ENCODE measurements at regions not wholly inside any gene's neighbourhood (a gene's known extent, or its start where the extent isn't known, plus 50 kb on each side); places are given as distances from the start of the nearest gene placed in this dataset.
"Not testable (repeated sequence)": the region's sequence is repeated elsewhere in the genome, so short reads cannot be mapped to it uniquely, and the experiment has no call there.

- TF ChIP-seq EZH2phosphoT487 (IDR thresholded peaks at IDR 0.05; ENCODE audit: borderline replicate concordance, low read depth, low read length) = no peak
- TF ChIP-seq, protein P1, sequence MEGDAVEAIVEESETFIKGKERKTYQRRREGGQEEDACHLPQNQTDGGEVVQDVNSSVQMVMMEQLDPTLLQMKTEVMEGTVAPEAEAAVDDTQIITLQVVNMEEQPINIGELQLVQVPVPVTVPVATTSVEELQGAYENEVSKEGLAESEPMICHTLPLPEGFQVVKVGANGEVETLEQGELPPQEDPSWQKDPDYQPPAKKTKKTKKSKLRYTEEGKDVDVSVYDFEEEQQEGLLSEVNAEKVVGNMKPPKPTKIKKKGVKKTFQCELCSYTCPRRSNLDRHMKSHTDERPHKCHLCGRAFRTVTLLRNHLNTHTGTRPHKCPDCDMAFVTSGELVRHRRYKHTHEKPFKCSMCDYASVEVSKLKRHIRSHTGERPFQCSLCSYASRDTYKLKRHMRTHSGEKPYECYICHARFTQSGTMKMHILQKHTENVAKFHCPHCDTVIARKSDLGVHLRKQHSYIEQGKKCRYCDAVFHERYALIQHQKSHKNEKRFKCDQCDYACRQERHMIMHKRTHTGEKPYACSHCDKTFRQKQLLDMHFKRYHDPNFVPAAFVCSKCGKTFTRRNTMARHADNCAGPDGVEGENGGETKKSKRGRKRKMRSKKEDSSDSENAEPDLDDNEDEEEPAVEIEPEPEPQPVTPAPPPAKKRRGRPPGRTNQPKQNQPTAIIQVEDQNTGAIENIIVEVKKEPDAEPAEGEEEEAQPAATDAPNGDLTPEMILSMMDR (conservative IDR thresholded peaks at IDR 0.05; ENCODE audit: low read length) = no peak
- Histone ChIP-seq H3K9me2 (ENCODE audit: insufficient read depth, low read length) (no peaks in the 10 kb centered on the region), H3K79me2 (ENCODE audit: insufficient read depth, low read depth, low read length) (no peaks in the 10 kb centered on the region), H3K27ac (ENCODE audit: low read depth, low read length, poor library complexity, severe bottlenecking) (no peak overlapping the region), H3K4me1 (ENCODE audit: insufficient read depth, low read length, poor library complexity, severe bottlenecking) (no peaks in the 10 kb centered on the region), H4K20me1 (ENCODE audit: insufficient read depth, low read length) (no peaks in the 10 kb centered on the region), H2AFZ (ENCODE audit: low read length) (no peak overlapping the region), H3K36me3 (ENCODE audit: insufficient read depth, low read length) (no peaks in the 10 kb centered on the region), H3K9me3 (ENCODE audit: low read length) (no peaks in the 10 kb centered on the region), H3K4me2 (ENCODE audit: low read length) (no peak overlapping the region), H3K4me3 (ENCODE audit: low read depth, low read length, poor library complexity, severe bottlenecking) (no peak overlapping the region)
- ChIA-PET CTCF (ENCODE audit: unreplicated experiment) (no interaction called here), POLR2A (interaction anchor here (0.5 kb wide), 1 partner anchor 191 kb away, joined by 3 read pairs; no protein-coding TSS in a partner anchor)
- DNase-seq (ENCODE audit: low spot score) = no peak
- intact Hi-C loops (cut with micrococcal nuclease; ENCODE audit: unreplicated experiment) = no loop called here
- no TSS peak for BruUV-seq (replicated peaks)
Observed at GRCh38 chr4:156109943-156110900, 156.6 kb upstream of the CTSO start.

DNA sequence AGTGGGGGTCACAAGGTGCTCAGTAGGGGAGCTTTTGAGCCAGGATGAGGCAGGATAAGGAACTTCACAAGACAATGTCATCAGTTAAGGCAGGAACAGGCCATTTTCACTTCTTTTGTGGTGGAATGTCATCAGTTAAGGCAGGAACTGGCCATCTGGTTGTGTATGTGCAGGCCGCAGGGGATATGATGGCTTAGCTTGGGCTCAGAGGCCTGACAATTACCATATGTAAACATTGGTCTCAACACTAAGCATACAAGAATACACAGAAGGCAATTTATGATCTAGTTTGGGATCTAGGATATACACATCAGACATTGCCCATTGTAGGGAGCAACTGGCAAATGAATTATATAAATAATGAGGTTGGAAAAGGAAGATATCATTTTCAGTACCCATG, 155.4 kb upstream of the CTSO start:
- H4K20me1 ChIP-seq (ENCODE audit: insufficient read depth, low read length); H3K4me1 ChIP-seq (ENCODE audit: insufficient read depth, low read length, poor library complexity, severe bottlenecking); H2AFZ ChIP-seq (ENCODE audit: low read length); H3K36me3 ChIP-seq (ENCODE audit: insufficient read depth, low read length); intact Hi-C loops (cut with micrococcal nuclease; ENCODE audit: unreplicated experiment); H3K79me2 ChIP-seq (ENCODE audit: insufficient read depth, low read depth, low read length); CTCF ChIA-PET (ENCODE audit: unreplicated experiment); H3K4me2 ChIP-seq (ENCODE audit: low read length); H3K27ac ChIP-seq (ENCODE audit: low read depth, low read length, poor library complexity, severe bottlenecking); DNase-seq (ENCODE audit: low spot score); H3K9me2 ChIP-seq (ENCODE audit: insufficient read depth, low read length); H3K4me3 ChIP-seq (ENCODE audit: low read depth, low read length, poor library complexity, severe bottlenecking); BruUV-seq (replicated peaks); H3K9me3 ChIP-seq (ENCODE audit: low read length); POLR2A ChIA-PET: not testable (repeated sequence)

- no peak for DNase-seq (ENCODE audit: low spot score)
- POLR2A ChIA-PET = no interaction called here
- Histone ChIP-seq H3K4me1 (ENCODE audit: insufficient read depth, low read length, poor library complexity, severe bottlenecking) (no peaks in the 10 kb centered on the region), H3K4me2 (ENCODE audit: low read length) (no peak overlapping the region), H3K27ac (ENCODE audit: low read depth, low read length, poor library complexity, severe bottlenecking) (no peak overlapping the region), H2AFZ (ENCODE audit: low read length) (no peak overlapping the region), H3K9me2 (ENCODE audit: insufficient read depth, low read length) (no peaks in the 10 kb centered on the region), H4K20me1 (ENCODE audit: insufficient read depth, low read length) (no peaks in the 10 kb centered on the region), H3K4me3 (ENCODE audit: low read depth, low read length, poor library complexity, severe bottlenecking) (no peak overlapping the region), H3K9me3 (ENCODE audit: low read length) (no peaks in the 10 kb centered on the region), H3K79me2 (ENCODE audit: insufficient read depth, low read depth, low read length) (no peaks in the 10 kb centered on the region), H3K36me3 (ENCODE audit: insufficient read depth, low read length) (no peaks in the 10 kb centered on the region)
- no TSS peak for BruUV-seq (replicated peaks)
- intact Hi-C loops (cut with micrococcal nuclease; ENCODE audit: unreplicated experiment) = no loop called here
- TF ChIP-seq, protein P1 (conservative IDR thresholded peaks at IDR 0.05; ENCODE audit: low read length) = no peak
- no peak for TF ChIP-seq EZH2phosphoT487 (IDR thresholded peaks at IDR 0.05; ENCODE audit: borderline replicate concordance, low read depth, low read length)
- CTCF ChIA-PET (ENCODE audit: unreplicated experiment) = no interaction called here
Observed at GRCh38 chr4:156103311-156103710, 149.6 kb upstream of the CTSO start.

Measured in OCI-LY7 (cell line).